ENCODE measurements at regions not wholly inside any gene's neighbourhood (a gene's known extent, or its start where the extent isn't known, plus 50 kb on each side); places are given as distances from the start of the nearest gene placed in this dataset.
"Not testable (repeated sequence)": the region's sequence is repeated elsewhere in the genome, so short reads cannot be mapped to it uniquely, and the experiment has no call there.

GRCh38 chr2:122519821-122520611 is 764.6 kb downstream of the TSN start:
- DNase-seq, result no peak

- DNase-seq, result no peak
Observed at GRCh38 chr2:122523143-122523542, 767.7 kb downstream of the TSN start.

- no peak for DNase-seq
Observed at GRCh38 chr2:122523981-122524380, 768.5 kb downstream of the TSN start.

- peak; percentile 65 for DNase-seq
Observed at GRCh38 chr2:122525336-122525735, 769.9 kb downstream of the TSN start.

GRCh38 chr2:122528061-122528460 is 772.6 kb downstream of the TSN start:
- DNase-seq, result peak; percentile 54

- DNase-seq, result peak; percentile 82
Observed at GRCh38 chr2:122528958-122529705, 773.7 kb downstream of the TSN start.

- DNase-seq, result no peak
Observed at GRCh38 chr2:122530814-122531213, 775.4 kb downstream of the TSN start.

GRCh38 chr2:122531290-122532071 is 776.0 kb downstream of the TSN start:
- no peak for DNase-seq

GRCh38 chr2:122532072-122532344 is 776.6 kb downstream of the TSN start:
- DNase-seq, result no peak

GRCh38 chr2:122532481-122532880 is 777.0 kb downstream of the TSN start:
- DNase-seq, result no peak

GRCh38 chr2:122535960-122536505 is 780.6 kb downstream of the TSN start:
- no peak for DNase-seq

- no peak for DNase-seq
Observed at GRCh38 chr2:122539311-122539710, 783.9 kb downstream of the TSN start.

GRCh38 chr2:122539920-122540319 is 784.5 kb downstream of the TSN start:
- DNase-seq, result no peak

- no peak for DNase-seq
Observed at GRCh38 chr2:122542236-122542635, 786.8 kb downstream of the TSN start.

GRCh38 chr2:122542646-122543045 is 787.2 kb downstream of the TSN start:
- DNase-seq, result no peak

GRCh38 chr2:122543815-122544214 is 788.4 kb downstream of the TSN start:
- peak; percentile 50 for DNase-seq

GRCh38 chr2:122545821-122546220 is 790.4 kb downstream of the TSN start:
- DNase-seq, result no peak

GRCh38 chr2:122562775-122563174 is 807.3 kb downstream of the TSN start:
- DNase-seq, result no peak

- no peak for DNase-seq
Observed at GRCh38 chr2:122563781-122564180, 808.3 kb downstream of the TSN start.

- no peak for DNase-seq
Observed at GRCh38 chr2:122564843-122565242, 809.4 kb downstream of the TSN start.

GRCh38 chr2:122565364-122565763 is 809.9 kb downstream of the TSN start:
- DNase-seq, result no peak

GRCh38 chr2:122570641-122571040 is 815.2 kb downstream of the TSN start:
- no peak for DNase-seq

GRCh38 chr2:122571471-122571870 is 816.0 kb downstream of the TSN start:
- DNase-seq, result not testable (repeated sequence)

Data from fibroblast of upper back skin (primary cell).